ENCODE measurements at regions not wholly inside any gene's neighbourhood (a gene's known extent, or its start where the extent isn't known, plus 50 kb on each side); places are given as distances from the start of the nearest gene placed in this dataset.

GRCh38 chr5:36417221-36417620 lies 115.5 kb upstream of the RANBP3L start:
- Histone ChIP-seq H4K20me1 (ENCODE audit: insufficient read depth, low read length) (no peaks in the 10 kb centered on the region), H2BK5ac (ENCODE audit: low read depth, low read length, poor library complexity, severe bottlenecking) (no peak overlapping the region), H3K4me1 (ENCODE audit: control insufficient read depth, insufficient read depth, low read length) (no peaks in the 10 kb centered on the region), H3K27ac (ENCODE audit: insufficient read depth, low read length) (no peak overlapping the region), H3K9me3 (ENCODE audit: control insufficient read depth, insufficient read depth, low read length) (no peaks in the 10 kb centered on the region), H3K4ac (ENCODE audit: low read depth, low read length) (no peak overlapping the region), H4K91ac (ENCODE audit: insufficient read depth, low read depth, low read length) (no peak overlapping the region), H3K9ac (ENCODE audit: low read depth, low read length) (no peak overlapping the region), H3K14ac (replicated peaks; ENCODE audit: low read depth, low read length) (no peak overlapping the region), H3K27me3 (ENCODE audit: control insufficient read depth, insufficient read depth, low read length) (peaks cover 13% of the 10 kb centered on the region), H2AK9ac (replicated peaks; ENCODE audit: low read depth, low read length, poor library complexity) (no peak overlapping the region), H3K36me3 (ENCODE audit: control insufficient read depth, insufficient read depth, low read length) (no peaks in the 10 kb centered on the region), H2AFZ (replicated peaks; ENCODE audit: low read length, poor library complexity) (no peak overlapping the region), H3K4me2 (ENCODE audit: low read depth, low read length) (no peak overlapping the region), H3K4me3 (ENCODE audit: insufficient read depth, low read depth, low read length) (no peak overlapping the region), H2BK15ac (ENCODE audit: low read depth, low read length) (no peak overlapping the region), H3K9me1 (ENCODE audit: insufficient read depth, low read length) (no peaks in the 10 kb centered on the region), H3K23ac (ENCODE audit: low read depth, low read length) (no peak overlapping the region), H4K8ac (ENCODE audit: low read depth in 2 of 2, low read length in 2 of 2) (no peak overlapping the region), H3K18ac (ENCODE audit: low read depth, low read length) (no peak overlapping the region), H2BK20ac (ENCODE audit: low read depth, low read length) (no peak overlapping the region), H4K5ac (ENCODE audit: low read depth, low read length) (no peak overlapping the region), H2BK120ac (ENCODE audit: low read depth, low read length) (no peak overlapping the region), H3K79me1 (ENCODE audit: low read depth in 1 of 2, low read length in 2 of 2) (no peaks in the 10 kb centered on the region), H2AK5ac (ENCODE audit: low read depth, low read length) (no peak overlapping the region), H3K56ac (ENCODE audit: extremely low read depth, insufficient read depth, low read length) (no peak overlapping the region)
- intact Hi-C loops (cut with micrococcal nuclease) = no loop called here
- CTCF ChIA-PET = interaction anchor here (1.1 to 2.4 kb wide), 4 partner anchors 273 to 283 kb away, joined by 3 to 9 read pairs (median 5); no protein-coding TSS in a partner anchor
- 20% methylated on average over 1 of the region's 3 CpGs; no CpG with 5 or more reads in 1 of the 2 experiments for WGBS, 2 experiments (ENCODE audit: extremely low coverage in 2 of 2, insufficient read length in 1 of 2)
- in situ Hi-C loops (cut with MboI; ENCODE audit: low sequenced_read_pairs) = loop anchor here (10.0 kb wide), 1 partner anchor 88 kb away; no protein-coding TSS in a partner anchor
- no TSS peak for BruUV-seq (replicated peaks)
- no peak for ATAC-seq (ENCODE audit: low read depth)
- dilution Hi-C loops (cut with HindIII; ENCODE audit: low sequenced_read_pairs, unreplicated experiment) = no loop called here
- POLR2A ChIA-PET (ENCODE audit: unreplicated experiment) = no interaction called here
- DNase-seq = no peak
- no peak for TF ChIP-seq RCOR1 (IDR thresholded peaks at IDR 0.05; ENCODE audit: insufficient replicate concordance, low read length)
- no peak for TF ChIP-seq CEBPB (IDR thresholded peaks at IDR 0.05; ENCODE audit: low read depth, low read length)
- no peak for TF ChIP-seq SMC3 (IDR thresholded peaks at IDR 0.05; ENCODE audit: low read depth, low read length)
- no peak for TF ChIP-seq FOS (IDR thresholded peaks at IDR 0.05; ENCODE audit: low read depth, low read length)
- TF ChIP-seq USF2 (IDR thresholded peaks at IDR 0.05; ENCODE audit: low read depth, low read length) = no peak
- TF ChIP-seq ELK1 (IDR thresholded peaks at IDR 0.05; ENCODE audit: borderline replicate concordance, low read depth, low read length) = no peak
- TF ChIP-seq MAZ (IDR thresholded peaks at IDR 0.05; ENCODE audit: borderline replicate concordance, low read depth, low read length) = no peak
- TF ChIP-seq RAD21 (IDR thresholded peaks at IDR 0.05; ENCODE audit: low read length) = no peak
- no peak for TF ChIP-seq CTCF (conservative IDR thresholded peaks at IDR 0.05; ENCODE audit: low read depth, low read length)
- no peak for TF ChIP-seq MAFK (IDR thresholded peaks at IDR 0.05; ENCODE audit: low read depth, low read length)
- no peak for TF ChIP-seq MXI1 (IDR thresholded peaks at IDR 0.05; ENCODE audit: borderline replicate concordance, low read depth, low read length)
- no peak for TF ChIP-seq CHD1 (IDR thresholded peaks at IDR 0.05; ENCODE audit: low read depth, low read length)
- no peak for TF ChIP-seq POLR2A (IDR thresholded peaks at IDR 0.05; ENCODE audit: low read depth, low read length)
- TF ChIP-seq NFE2L2 (IDR thresholded peaks at IDR 0.05; ENCODE audit: low read depth, low read length) = no peak
- TF ChIP-seq BHLHE40 (IDR thresholded peaks at IDR 0.05; ENCODE audit: low read depth, low read length) = no peak
- TF ChIP-seq RFX5 (IDR thresholded peaks at IDR 0.05; ENCODE audit: low read depth, low read length) = no peak

All from IMR-90 (cell line).